Neural cell (in vitro differentiated cells): ENCODE measurements at regions not wholly inside any gene's neighbourhood (a gene's known extent, or its start where the extent isn't known, plus 50 kb on each side); places are given as distances from the start of the nearest gene placed in this dataset.

Experiments used
- EZH2 ChIP-seq: fragments of 200-600, 300-800 bp; shearing (Covaris generic), sonication (generic); IDR thresholded peaks from 2 replicates; pipeline ENCODE4 v1.6.1; 2014; ENCODE audit warnings: antibody characterized with exemption, low read length, borderline replicate concordance, mild to moderate bottlenecking; ENCODE audit not compliant: insufficient read depth, poor library complexity, severe bottlenecking
- TF ChIP-seq, protein P1 (sequence below): fragments of 450-650 bp; IDR thresholded peaks from 2 replicates; pipeline ENCODE4 v1.5.1; 2014; ENCODE audit warnings: antibody characterized with exemption, mild to moderate bottlenecking, moderate library complexity; ENCODE audit not compliant: poor library complexity, severe bottlenecking

DNA sequence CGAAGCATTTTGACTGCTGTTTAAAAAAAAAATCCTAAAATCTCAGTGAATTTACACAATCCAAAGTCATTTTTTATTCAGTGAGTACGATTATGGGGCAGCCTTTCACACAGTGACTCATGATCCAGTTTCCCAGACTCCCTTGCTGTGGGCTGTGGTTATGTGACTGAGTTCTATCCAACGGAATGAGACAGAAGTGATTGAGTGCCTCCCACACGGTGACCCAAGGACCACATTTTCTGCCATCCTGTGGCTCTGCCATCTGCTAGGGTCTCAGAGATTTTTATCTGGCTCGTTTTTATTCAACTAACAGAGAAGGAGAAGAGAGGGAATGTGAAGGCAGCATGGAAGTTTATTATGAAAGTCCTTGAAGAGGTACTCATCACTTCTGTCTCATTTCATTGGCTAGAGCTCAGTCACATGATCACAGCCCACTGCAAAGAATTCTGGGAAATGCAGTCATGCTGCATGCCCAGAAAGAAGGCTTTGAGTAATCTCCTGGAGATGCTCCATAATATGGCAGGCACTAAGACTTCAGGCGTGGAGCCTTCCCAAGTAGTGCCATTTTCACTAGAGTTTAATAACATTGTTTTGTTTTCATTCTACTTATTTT, 999.4 kb downstream of the UQCRFS1 start:
- TF ChIP-seq, protein P1, sequence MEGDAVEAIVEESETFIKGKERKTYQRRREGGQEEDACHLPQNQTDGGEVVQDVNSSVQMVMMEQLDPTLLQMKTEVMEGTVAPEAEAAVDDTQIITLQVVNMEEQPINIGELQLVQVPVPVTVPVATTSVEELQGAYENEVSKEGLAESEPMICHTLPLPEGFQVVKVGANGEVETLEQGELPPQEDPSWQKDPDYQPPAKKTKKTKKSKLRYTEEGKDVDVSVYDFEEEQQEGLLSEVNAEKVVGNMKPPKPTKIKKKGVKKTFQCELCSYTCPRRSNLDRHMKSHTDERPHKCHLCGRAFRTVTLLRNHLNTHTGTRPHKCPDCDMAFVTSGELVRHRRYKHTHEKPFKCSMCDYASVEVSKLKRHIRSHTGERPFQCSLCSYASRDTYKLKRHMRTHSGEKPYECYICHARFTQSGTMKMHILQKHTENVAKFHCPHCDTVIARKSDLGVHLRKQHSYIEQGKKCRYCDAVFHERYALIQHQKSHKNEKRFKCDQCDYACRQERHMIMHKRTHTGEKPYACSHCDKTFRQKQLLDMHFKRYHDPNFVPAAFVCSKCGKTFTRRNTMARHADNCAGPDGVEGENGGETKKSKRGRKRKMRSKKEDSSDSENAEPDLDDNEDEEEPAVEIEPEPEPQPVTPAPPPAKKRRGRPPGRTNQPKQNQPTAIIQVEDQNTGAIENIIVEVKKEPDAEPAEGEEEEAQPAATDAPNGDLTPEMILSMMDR: no peak
- TF ChIP-seq EZH2: no peak
